ENCODE measurements at regions not wholly inside any gene's neighbourhood (a gene's known extent, or its start where the extent isn't known, plus 50 kb on each side); places are given as distances from the start of the nearest gene placed in this dataset.

- TF ChIP-seq TCF4 (CRISPR knock-in tag; IDR thresholded peaks at IDR 0.05; ENCODE audit: borderline replicate concordance) (no peak), GLIS3 (CRISPR knock-in tag; IDR thresholded peaks at IDR 0.05) (no peak), OSR1 (CRISPR knock-in tag; IDR thresholded peaks at IDR 0.05) (no peak), RARB (CRISPR knock-in tag; IDR thresholded peaks at IDR 0.05) (no peak), PATZ1 (CRISPR knock-in tag; IDR thresholded peaks at IDR 0.05; ENCODE audit: borderline replicate concordance) (no peak), CSRNP3 (CRISPR knock-in tag; IDR thresholded peaks at IDR 0.05) (no peak), ARNTL (CRISPR knock-in tag; IDR thresholded peaks at IDR 0.05; ENCODE audit: borderline replicate concordance, low read depth) (no peak), ZFP30 (CRISPR knock-in tag; IDR thresholded peaks at IDR 0.05) (no peak), CSDC2 (CRISPR knock-in tag; IDR thresholded peaks at IDR 0.05) (no peak)
These were observed 354.0 kb downstream of the CCDC85A start for GRCh38 chr2:56537756-56538155.

Data from SK-N-SH treated with all-trans-retinoic acid at 6 μM for 48 hours (cell line).